ENCODE measurements at regions not wholly inside any gene's neighbourhood (a gene's known extent, or its start where the extent isn't known, plus 50 kb on each side); places are given as distances from the start of the nearest gene placed in this dataset.

DNA sequence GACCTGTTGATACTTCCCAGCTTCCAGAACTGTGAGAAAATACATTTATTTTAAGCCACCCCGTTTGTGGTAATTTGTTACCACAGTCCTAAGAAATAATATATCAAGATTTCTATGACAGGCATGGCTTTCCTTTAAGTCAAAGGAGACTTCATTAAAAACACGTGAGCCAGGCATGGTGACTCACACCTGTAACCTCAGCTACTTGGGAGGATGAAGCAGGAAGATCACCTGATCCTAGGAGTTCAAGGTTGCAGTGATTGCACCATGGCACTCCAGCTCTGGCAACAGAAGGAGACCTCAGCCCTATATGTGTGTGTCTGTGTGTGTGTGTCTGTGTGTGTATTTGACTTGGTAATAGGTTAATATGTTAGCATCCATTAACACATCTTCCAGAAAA lies 69.8 kb upstream of the SCN7A start:
- intact Hi-C loops (cut with micrococcal nuclease) (no loop called here), dilution Hi-C loops (cut with MboI; ENCODE audit: extremely low pct_ligation_motif_present, low sequenced_read_pairs) (no loop called here)
- Histone ChIP-seq H3K27ac (ENCODE audit: insufficient read depth, low read depth, low read length) (no peak overlapping the region), H4K20me1 (replicated peaks; ENCODE audit: control insufficient read depth, extremely low read depth, insufficient read depth, low read length) (no peaks in the 10 kb centered on the region), H3K9me1 (replicated peaks; ENCODE audit: control insufficient read depth, extremely low read depth, insufficient read depth, low read length) (no peaks in the 10 kb centered on the region), H3K79me2 (ENCODE audit: control insufficient read depth, insufficient read depth, low read length) (no peaks in the 10 kb centered on the region), H3K9ac (replicated peaks; ENCODE audit: extremely low read depth, insufficient read depth, low read length) (no peak overlapping the region), H3K27me3 (ENCODE audit: control insufficient read depth in 2 of 2, insufficient read depth in 2 of 2, low read length in 2 of 2) (no peaks in the 10 kb centered on the region), H3K9me3 (replicated peaks; ENCODE audit: control insufficient read depth, insufficient read depth, low read length) (no peaks in the 10 kb centered on the region), H3K36me3 (ENCODE audit: control insufficient read depth in 2 of 2, extremely low read depth in 1 of 2, insufficient read depth in 2 of 2, low read length in 2 of 2) (no peaks in the 10 kb centered on the region), H3K4me1 (ENCODE audit: control insufficient read depth, extremely low read depth, insufficient read depth, low read length) (no peaks in the 10 kb centered on the region), H3K4me3 (replicated peaks in 1 of 3; ENCODE audit: insufficient read depth in 1 of 3, low read depth in 1 of 3, low read length in 3 of 3) (no peak overlapping the region), H2AFZ (ENCODE audit: low read depth, low read length) (no peak overlapping the region), H3K4me2 (ENCODE audit: insufficient read depth, low read length) (no peak overlapping the region)
- TF ChIP-seq MYC (IDR thresholded peaks at IDR 0.05; ENCODE audit: low read depth, low read length): no peak
- TF ChIP-seq POLR2AphosphoS5 (IDR thresholded peaks at IDR 0.05; ENCODE audit: insufficient read depth, low read depth, low read length): no peak
- TF ChIP-seq FOS (IDR thresholded peaks at IDR 0.05; ENCODE audit: borderline replicate concordance, insufficient read depth, low read length): no peak
- TF ChIP-seq EZH2 (IDR thresholded peaks at IDR 0.05; ENCODE audit: borderline replicate concordance, low read depth, low read length, severe bottlenecking): no peak
- TF ChIP-seq, protein P1, sequence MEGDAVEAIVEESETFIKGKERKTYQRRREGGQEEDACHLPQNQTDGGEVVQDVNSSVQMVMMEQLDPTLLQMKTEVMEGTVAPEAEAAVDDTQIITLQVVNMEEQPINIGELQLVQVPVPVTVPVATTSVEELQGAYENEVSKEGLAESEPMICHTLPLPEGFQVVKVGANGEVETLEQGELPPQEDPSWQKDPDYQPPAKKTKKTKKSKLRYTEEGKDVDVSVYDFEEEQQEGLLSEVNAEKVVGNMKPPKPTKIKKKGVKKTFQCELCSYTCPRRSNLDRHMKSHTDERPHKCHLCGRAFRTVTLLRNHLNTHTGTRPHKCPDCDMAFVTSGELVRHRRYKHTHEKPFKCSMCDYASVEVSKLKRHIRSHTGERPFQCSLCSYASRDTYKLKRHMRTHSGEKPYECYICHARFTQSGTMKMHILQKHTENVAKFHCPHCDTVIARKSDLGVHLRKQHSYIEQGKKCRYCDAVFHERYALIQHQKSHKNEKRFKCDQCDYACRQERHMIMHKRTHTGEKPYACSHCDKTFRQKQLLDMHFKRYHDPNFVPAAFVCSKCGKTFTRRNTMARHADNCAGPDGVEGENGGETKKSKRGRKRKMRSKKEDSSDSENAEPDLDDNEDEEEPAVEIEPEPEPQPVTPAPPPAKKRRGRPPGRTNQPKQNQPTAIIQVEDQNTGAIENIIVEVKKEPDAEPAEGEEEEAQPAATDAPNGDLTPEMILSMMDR (IDR thresholded peaks at IDR 0.05; ENCODE audit: extremely low read depth in 1 of 2, insufficient read depth in 1 of 2, low read depth in 1 of 2, low read length in 2 of 2): no peak
- no peak for TF ChIP-seq JUN (IDR thresholded peaks at IDR 0.05; ENCODE audit: borderline replicate concordance, insufficient read depth, insufficient read length, low read depth)
- no peak for TF ChIP-seq GATA2 (IDR thresholded peaks at IDR 0.05; ENCODE audit: insufficient read depth, insufficient read length, low read depth, low read length)
- TF ChIP-seq POLR2A (IDR thresholded peaks at IDR 0.05; ENCODE audit: low read depth, low read length): no peak
- TF ChIP-seq, protein P2, sequence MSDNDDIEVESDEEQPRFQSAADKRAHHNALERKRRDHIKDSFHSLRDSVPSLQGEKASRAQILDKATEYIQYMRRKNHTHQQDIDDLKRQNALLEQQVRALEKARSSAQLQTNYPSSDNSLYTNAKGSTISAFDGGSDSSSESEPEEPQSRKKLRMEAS (IDR thresholded peaks at IDR 0.05; ENCODE audit: insufficient read depth, insufficient read length): no peak
- BruUV-seq (replicated peaks): no TSS peak
- CTCF ChIA-PET: no interaction called here
- DNase-seq (ENCODE audit: low read depth, low spot score) (no peak), FAIRE-seq (no peak)
- POLR2A ChIA-PET: no interaction called here
